GM13976 (cell line): ENCODE measurements at regions not wholly inside any gene's neighbourhood (a gene's known extent, or its start where the extent isn't known, plus 50 kb on each side); places are given as distances from the start of the nearest gene placed in this dataset.

ENCODE experiments used
- DNase-seq: peaks from one replicate; pipeline ENCODE4 v3.0.0; 2012; ENCODE audit warnings: low spot score
- CTCF ChIP-seq: IDR thresholded peaks from 2 replicates; pipeline ENCODE4 v1.5.1; 2012; ENCODE audit warnings: borderline replicate concordance, mild to moderate bottlenecking; ENCODE audit not compliant: insufficient read depth; ENCODE audit errors: extremely low read depth, missing control alignments, control extremely low read depth
- in situ Hi-C: fragments of 300-500 bp; cut with MboI; formaldehyde crosslinking; loops from one replicate; pipeline ENCODE4 v1.12.0; 2022; ENCODE audit warnings: low sequenced_read_pairs, mixed read lengths, inconsistent platforms; ENCODE audit not compliant: unreplicated experiment

DNA sequence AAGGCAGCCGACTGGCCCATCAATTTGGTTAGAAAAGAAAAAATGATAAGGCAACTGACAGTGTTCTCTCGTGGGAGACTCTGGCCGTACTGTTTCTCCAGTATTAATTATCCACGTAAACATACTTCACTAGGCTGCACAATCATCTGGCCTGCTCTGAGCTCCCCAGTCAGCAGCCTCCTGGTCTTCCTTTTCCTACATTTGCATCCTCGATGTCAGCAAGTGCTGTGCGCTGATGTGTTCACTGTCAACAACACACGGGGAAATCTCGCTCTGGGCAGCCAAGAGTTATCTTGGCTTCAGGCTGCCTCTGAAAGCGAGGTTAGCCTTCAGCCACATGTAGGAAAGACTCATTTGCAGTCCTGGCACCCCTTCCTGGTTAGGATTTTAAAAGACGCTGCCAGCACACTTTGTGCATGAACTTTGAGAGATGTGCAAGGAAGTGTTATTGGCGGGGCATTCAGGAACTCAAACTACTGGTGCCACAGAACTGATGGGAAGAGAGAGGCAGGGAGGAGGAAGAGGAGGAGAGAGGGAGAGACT lies 460.5 kb upstream of the ARID1B start:
- in situ Hi-C loops, result no loop called here
- no peak for TF ChIP-seq CTCF

GRCh38 chr6:156315146-156315545 lies 462.0 kb upstream of the ARID1B start:
- in situ Hi-C loops, result no loop called here
- DNase-seq, result no peak
- no peak for TF ChIP-seq CTCF

More for the DNA sequence above, 460.5 kb upstream of the ARID1B start:
- DNase-seq, result no peak

DNA sequence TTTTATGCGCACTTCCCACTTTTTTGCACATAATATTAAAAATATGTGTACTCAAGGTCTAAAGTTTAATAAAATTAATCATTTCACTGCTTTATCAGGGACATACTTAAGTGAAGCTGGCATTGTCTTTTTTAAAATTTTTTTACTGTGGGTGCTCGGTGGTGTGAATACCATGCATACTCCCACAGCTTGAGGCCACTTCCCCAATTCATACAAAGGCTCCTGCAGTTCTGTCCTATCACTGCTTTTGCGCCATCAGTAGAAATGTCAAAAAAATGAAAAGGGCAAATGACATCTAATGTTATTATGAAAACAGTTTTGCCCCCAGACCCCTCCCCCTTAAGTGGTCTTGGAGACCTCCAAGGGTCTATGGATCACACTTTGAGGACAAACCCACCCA lies 464.1 kb upstream of the ARID1B start:
- in situ Hi-C loops, result no loop called here
- no peak for DNase-seq
- no peak for TF ChIP-seq CTCF

GRCh38 chr6:156311291-156311690 lies 465.9 kb upstream of the ARID1B start:
- in situ Hi-C loops, result no loop called here
- DNase-seq, result no peak
- TF ChIP-seq CTCF, result no peak

DNA sequence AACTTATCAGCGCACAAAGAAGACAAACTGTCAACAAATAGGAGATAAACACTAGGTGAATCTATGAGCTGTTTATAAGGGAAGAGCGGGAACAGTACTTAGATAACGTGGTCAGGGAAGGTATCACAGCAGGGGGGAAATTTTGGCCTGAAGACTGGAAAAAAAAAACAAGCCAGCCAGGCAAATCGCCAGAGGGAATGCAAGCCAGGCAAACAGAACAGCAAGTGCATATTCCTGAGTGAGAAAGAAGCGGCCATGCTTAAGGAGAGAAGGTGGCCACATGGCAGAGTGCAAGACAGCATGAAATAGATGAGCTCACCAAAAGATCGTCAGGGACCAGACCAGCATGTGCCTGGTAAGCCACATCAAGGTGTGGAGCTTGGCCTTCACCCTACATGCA lies 466.5 kb upstream of the ARID1B start:
- no peak for TF ChIP-seq CTCF
- DNase-seq, result no peak
- in situ Hi-C loops, result no loop called here

DNA sequence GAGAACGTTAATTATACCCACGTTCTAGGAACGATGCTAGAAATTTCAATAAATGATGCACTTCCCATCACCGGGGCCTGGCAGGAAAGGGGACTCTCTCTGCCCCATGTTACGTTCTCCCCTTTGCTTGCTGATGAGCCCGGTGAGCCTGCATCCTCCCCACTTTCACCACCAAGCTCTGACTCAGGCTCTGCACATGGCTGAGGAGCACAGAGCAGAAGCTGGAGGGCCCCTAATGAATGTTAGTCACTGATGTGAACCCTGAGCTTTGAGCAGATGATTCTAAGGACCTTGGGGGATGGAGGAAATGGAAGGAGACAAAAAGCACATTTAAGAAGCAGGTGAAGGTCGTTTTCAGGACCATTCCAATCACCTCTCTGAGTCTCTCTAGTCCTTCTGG lies 468.2 kb upstream of the ARID1B start:
- in situ Hi-C loops, result no loop called here
- TF ChIP-seq CTCF, result no peak
- no peak for DNase-seq

GRCh38 chr6:156308604-156309003 lies 468.6 kb upstream of the ARID1B start:
- in situ Hi-C loops, result no loop called here
- DNase-seq, result no peak
- no peak for TF ChIP-seq CTCF
